ENCODE measurements at regions not wholly inside any gene's neighbourhood (a gene's known extent, or its start where the extent isn't known, plus 50 kb on each side); places are given as distances from the start of the nearest gene placed in this dataset.
"Not testable (repeated sequence)": the region's sequence is repeated elsewhere in the genome, so short reads cannot be mapped to it uniquely, and the experiment has no call there.

GRCh38 chr1:146318715-146319114 is 89.9 kb upstream of the NOTCH2NLA start:
- not testable (repeated sequence) for DNase-seq

GRCh38 chr1:146317785-146318184 is 89.0 kb upstream of the NOTCH2NLA start:
- DNase-seq = not testable (repeated sequence)

- DNase-seq = not testable (repeated sequence)
These were observed 85.8 kb upstream of the NOTCH2NLA start for GRCh38 chr1:146314449-146315246.

- DNase-seq = not testable (repeated sequence)
These were observed 81.8 kb upstream of the NOTCH2NLA start for GRCh38 chr1:146310579-146310978.

- not testable (repeated sequence) for DNase-seq
These were observed 80.6 kb upstream of the NOTCH2NLA start for GRCh38 chr1:146309427-146309826.

GRCh38 chr1:146308892-146309291 is 80.1 kb upstream of the NOTCH2NLA start:
- not testable (repeated sequence) for DNase-seq

GRCh38 chr1:146308152-146308551 is 79.3 kb upstream of the NOTCH2NLA start:
- DNase-seq = not testable (repeated sequence)

- not testable (repeated sequence) for DNase-seq
These were observed 78.8 kb upstream of the NOTCH2NLA start for GRCh38 chr1:146307632-146308031.

GRCh38 chr1:146306651-146307050 is 77.8 kb upstream of the NOTCH2NLA start:
- DNase-seq = not testable (repeated sequence)

- DNase-seq = not testable (repeated sequence)
These were observed 76.6 kb upstream of the NOTCH2NLA start for GRCh38 chr1:146305442-146305841.

- DNase-seq = not testable (repeated sequence)
These were observed 69.7 kb upstream of the NOTCH2NLA start for GRCh38 chr1:146298575-146298897.

GRCh38 chr1:146297781-146298574 is 69.2 kb upstream of the NOTCH2NLA start:
- not testable (repeated sequence) for DNase-seq

- not testable (repeated sequence) for DNase-seq
These were observed 64.4 kb upstream of the NOTCH2NLA start for GRCh38 chr1:146292940-146293936.

GRCh38 chr1:146292424-146292823 is 63.6 kb upstream of the NOTCH2NLA start:
- DNase-seq = not testable (repeated sequence)

- DNase-seq = not testable (repeated sequence)
These were observed 59.1 kb upstream of the NOTCH2NLA start for GRCh38 chr1:146287881-146288280.

- DNase-seq = not testable (repeated sequence)
These were observed 55.9 kb upstream of the NOTCH2NLA start for GRCh38 chr1:146284760-146285159.

- DNase-seq = not testable (repeated sequence)
These were observed 54.7 kb upstream of the NOTCH2NLA start for GRCh38 chr1:146283527-146283880.

GRCh38 chr1:146282807-146283526 is 54.1 kb upstream of the NOTCH2NLA start:
- not testable (repeated sequence) for DNase-seq

- DNase-seq = not testable (repeated sequence)
These were observed 52.7 kb upstream of the NOTCH2NLA start for GRCh38 chr1:146281522-146281921.

- DNase-seq = not testable (repeated sequence)
These were observed 49.9 kb upstream of the NOTCH2NLA start for GRCh38 chr1:146278758-146279157.
